CD4-positive, alpha-beta T cell treated with Interferon alpha-2 for 1 hour (primary cell): ENCODE measurements at regions not wholly inside any gene's neighbourhood (a gene's known extent, or its start where the extent isn't known, plus 50 kb on each side); places are given as distances from the start of the nearest gene placed in this dataset.

Experiments
- DNase-seq, 2 donors: peaks; one replicate each; pipeline ENCODE4 v3.0.0-alpha.2; 2020 to 2022

DNA sequence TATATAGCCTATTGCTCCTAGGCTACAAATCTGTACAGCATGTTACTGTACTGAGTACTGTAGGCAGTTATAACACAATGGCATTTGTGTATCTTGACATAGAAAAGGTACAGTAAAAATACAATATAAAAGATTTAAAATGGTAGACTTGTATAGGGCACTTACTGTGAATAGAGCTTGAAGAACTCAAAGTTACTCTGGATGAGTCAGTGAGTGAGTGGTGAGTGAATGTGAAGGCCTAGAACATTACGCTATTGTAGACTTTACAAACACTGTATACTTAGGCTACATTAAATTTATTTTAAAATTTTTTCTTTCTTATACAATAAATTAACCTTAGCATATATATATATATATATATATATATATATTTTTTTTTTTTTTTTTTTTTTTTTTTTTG lies 140.0 kb upstream of the UBE2E1 start:
- DNase-seq = no peak

DNA sequence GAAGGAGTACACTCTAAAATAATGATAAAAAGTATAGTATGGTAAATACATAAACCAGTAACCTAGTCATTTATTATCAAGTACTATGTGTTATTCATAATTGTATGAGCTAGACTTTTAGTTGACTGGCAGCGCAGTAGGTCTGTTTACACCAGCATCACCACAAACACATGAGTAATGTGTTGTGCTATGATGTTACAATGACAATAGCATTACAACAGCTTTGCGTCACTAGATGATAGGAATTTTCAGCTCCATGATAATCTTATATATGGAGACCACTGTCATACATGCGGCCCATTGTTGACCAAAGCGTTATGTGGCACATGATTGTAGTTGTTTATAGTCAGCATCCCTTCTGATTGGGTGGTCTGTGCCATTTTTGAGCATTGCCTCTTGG lies 138.9 kb upstream of the UBE2E1 start:
- no peak for DNase-seq

DNA sequence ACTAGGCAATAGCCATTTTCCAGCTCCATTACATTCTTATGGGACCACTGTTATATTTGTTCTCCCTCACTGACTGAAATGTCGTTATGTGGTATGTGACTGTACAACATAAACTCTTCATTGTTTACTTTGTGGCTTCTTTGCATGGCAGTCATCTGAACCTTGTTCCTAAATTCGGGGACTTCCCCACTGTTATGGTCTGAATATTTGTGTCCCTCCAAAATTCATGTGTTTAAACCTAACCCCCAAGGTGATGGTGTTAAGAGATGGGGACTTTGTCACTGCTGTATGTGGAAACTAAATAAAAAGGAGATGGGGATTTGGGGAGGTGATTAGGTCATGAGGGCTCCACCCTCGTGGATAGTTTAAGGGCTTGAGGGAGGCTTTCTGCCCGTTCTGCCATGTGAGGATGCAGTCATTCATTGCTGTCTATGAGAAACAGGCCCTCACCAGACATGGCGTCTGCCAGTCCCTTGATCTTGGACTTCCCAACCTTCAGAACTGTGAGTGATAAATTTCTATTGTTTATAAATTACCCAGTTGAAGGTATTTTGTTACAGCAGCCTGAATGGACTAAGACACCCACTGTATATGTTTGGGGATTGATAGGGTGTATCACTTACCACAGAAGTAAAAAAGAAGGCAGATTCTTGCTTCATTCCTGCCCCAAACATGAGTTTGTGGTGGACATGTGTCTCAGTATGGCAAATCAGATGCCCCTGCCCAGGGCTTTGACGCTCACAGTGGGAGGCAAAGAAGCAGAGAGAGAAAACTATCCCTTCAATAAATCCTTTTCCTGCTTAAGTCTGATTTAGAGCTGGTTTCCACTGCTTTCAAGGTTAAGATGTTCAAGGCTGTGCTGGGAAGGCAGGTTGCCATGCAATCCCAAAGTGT lies 138.0 kb upstream of the UBE2E1 start:
- DNase-seq = no peak

DNA sequence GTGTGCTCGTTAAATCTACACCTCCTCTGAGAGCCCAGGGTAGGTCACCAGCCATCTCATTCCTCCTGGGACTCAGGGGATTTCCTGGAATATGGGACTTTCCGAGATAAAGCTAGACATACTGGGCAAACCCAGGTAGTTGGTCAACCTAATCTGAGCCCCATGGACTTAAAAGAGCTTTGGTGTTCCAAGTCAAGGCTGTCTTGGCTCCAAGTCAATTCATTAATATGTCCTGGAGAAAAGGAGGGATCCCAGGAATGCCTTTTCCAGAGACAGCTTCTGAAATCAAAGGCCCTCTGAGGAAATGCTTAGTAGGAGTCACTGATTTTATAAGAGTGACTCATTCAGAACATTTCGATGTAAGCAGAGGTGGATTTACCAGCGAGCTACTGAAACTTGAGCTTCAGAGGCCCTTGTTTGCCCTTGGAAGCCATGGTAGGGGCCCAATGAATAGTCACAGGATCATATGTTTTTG lies 137.3 kb upstream of the UBE2E1 start:
- DNase-seq = no peak

DNA sequence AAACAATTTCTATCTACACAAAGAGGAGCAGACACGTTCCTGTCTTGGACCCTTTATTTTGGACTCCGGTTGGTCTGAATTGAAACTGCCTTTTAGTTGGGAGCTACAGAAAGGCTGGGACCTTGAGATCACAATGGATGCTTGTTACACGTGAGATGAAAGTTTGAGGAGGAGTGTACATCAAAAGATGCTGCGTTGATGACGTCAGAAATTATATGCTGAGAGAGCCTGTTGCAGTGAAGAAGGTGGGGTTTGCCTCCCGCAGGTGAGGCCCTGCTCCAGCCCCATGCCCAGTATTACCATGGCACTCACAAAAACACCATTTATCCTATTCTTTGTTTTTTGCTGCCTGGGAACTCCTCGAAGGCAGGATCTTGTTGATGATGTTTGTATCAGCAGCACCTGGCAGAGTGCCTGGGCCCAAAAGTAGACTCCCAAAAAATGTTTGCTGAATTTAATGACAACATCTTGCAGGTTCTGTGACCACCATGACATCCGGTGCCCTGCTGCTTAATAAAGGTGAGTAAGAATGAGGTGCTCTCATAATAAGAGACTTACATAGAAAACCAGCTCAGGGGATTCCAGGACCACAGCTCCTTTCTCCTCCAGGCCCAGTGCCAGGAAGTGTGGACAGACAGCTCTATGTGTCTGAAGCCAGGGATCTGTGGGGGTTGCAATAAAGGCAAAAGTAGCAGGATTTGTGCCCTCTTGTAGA lies 136.1 kb upstream of the UBE2E1 start:
- no peak for DNase-seq

DNA sequence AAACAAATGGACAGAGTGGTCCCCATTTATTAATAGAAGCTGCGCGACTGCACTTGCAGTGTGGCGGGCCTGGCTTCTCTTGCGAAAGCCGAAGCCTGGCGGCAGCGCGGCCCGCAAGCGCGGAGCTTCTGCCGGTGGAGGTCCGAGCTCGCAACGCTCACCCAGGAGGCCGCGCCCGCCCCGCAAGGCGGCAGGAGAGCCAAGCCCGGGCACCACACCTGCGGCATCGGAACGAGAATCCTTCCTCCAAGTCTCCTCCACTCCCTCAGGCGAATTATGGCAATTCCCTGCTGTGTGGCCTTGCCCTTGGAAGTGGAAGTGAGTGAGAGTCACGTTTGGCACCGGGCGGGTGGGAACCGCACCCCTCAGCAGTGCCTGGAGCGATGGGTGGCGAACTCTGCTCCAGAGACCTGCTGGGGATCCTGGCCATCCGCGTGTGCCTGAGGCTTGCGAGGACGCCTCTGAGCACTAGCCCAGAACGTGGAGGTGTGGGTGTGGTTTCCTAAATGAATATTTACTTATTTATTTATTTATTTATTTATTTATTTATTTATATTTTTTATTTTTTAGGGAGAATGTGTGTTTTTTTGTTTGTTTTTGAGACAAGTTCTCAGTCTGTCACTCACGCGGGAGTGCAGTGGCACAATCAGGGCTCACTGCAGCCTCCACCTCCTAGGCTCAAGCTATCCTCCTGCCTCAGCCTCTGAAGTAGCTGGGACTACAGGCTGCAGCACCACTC lies 133.7 kb upstream of the UBE2E1 start:
- no peak for DNase-seq

DNA sequence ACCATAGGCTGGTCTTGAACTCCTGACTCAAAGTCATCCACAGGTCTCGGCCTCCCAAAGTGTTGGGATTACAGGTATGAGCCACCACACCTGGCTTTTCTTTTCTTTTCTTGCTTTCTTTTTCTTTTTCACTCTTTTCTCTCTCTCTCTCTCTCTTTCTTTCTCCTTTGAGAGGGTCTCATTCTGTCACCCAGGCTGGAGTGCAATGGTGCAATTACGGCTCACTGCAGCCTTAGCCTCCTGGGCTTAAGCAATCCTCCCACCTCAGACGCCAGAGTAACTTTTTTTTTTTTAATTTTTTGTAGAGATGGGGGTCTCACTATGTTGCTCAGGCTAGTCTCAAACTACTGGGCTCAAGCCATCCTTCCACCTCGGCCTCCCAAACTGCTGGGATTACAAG lies 133.1 kb upstream of the UBE2E1 start:
- DNase-seq = no peak

DNA sequence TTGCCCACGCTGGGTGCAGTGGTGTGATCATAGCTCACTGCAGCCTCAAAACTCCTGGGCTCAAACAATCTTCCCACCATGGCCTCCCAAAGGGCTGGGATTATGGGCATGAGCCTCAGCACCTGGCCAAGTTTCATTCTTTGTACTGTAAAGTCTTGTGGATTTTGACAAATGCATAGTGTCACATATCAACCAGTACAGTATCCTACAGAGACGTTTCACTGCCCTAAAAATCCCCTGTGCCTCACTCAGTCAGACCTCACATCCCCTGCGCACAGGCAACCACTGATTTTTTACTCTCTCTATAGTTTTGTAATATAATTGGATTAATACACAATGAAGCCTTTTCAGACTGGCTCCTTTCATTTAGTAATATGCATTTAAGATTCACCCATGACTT lies 130.7 kb upstream of the UBE2E1 start:
- DNase-seq = no peak

DNA sequence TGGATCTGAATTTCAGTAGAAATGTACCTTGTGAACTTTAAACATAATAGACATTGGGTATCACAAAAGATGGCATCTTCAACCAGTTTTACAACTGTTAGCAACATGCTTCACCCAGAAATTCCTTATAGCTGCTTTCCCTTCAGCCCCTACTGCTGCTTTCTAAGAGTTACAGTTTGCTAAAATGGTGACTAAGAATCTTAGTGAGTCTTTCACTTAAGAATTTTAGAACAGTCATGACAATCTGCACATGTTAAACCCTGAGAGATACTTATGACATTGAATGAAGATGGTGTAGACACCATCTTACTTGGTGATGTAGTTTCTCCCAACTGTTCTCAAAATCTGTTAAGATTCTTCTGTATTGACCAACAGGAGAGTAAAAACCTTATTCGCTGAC lies 129.7 kb upstream of the UBE2E1 start:
- DNase-seq = no peak

DNA sequence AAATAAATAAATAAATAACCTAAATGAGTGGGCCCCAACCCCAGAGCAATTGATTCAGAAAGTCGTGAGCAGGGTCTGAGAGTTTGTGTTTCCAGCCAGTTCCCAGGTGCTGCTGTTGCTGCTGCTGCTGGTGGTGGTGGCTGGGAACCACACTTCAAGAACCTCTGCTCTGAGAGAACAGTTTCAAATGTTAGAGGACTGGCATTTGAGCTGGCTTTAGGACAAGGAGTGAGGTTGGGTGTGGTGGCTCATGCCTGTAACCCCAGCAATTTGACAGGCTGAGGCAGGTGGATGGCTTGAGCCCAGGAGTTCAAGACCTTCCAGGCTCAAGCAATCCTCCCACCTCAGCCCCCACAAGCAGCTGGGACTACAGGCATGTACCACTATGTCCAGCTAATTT lies 123.1 kb upstream of the UBE2E1 start:
- no peak for DNase-seq

DNA sequence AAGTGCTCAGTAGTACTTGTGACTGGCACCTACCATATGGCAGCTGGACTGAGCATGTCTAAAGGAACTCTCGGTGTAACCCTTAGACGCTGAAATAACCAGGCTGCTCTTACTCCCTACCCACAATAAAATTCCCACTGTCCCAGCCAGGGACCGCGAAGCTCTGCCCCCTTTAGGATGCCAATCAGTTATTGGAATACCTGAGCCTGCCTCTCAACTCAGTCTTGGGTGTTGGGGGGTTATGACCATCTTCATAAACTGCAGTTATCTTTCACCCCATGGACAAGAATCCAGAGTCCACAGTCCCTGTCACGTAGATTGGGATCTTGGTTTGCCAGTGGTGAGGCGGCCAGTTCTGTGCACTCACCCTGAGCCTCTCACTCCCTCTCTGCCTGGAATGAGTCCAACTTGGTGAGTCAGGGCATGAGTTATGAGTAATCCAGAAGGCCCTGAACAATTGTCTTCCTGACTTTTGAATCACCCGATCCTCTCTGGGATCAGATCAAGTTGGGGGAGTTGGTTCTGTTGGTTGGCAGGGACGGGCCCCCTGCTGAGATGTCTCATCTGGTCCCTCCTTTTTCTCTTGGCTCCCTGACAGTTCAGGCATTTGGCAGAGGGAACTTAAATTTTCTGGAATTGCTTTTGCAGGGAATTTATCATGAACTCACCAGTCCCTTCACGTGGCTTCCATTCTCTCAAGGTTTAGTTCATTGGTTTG lies 120.1 kb upstream of the UBE2E1 start:
- peak in 1 of 2 donors; percentile 11 for DNase-seq

DNA sequence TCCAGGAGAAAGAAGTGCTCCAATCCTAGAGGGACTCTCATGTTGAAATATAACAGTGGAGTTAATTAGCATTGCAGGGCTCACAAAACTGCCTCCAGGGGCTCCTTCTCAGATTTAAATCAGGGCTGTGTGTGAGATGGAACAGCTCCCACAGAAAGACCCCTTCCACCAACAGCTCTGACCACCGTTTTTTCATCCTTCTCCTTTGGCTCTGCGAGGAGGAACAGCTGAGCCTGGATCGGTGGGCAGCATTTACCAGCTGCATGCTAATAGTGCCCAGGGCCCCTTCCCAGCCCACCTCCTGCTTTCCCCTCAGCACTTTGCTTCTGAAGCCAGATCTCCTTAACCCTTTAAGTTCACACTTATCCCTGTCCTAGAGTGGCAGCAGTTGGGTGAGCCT lies 119.2 kb upstream of the UBE2E1 start:
- DNase-seq = no peak

DNA sequence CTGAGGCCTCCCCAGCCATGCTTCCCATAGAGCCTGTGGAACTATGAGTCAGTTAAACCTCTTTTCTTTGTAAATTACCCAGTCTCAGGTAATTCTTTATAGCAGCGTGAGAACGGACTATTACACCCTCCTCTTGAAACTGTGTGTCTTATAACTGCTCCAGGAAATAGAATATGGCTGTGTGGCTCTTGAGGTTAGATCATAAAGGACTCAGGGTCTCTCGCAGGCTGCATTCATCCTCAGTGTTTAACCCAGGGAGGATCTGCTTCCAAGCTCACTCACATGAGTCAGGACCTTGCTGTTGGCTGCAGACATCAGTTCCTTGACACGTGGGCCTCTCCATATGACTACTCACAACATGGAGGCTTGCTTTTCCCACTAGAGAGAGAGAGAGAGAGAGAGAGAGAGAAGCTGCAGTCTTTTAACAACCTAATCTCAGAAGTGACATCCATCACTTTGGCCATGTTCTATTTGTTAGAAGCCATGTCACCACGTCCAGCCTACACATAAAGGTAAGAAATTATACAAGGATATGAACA lies 114.3 kb upstream of the UBE2E1 start:
- no peak for DNase-seq

DNA sequence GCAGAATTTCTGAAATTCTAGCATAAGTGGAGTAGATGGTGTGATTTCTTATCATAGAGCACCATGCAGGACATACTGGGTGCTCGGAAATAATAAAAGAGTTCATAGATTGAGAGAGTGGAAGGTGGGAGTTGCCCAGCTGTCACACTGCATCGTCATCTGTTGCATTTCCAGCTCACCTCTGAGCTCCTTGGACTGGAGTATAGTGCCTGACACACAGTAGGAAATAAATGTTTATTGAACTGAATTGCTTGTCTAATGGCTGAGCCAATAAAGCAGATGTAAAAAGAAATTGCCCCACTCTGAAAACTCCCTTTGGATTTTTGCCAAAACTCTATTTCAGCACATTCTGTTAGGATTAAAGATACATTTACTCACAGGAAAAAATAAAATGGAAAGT lies 108.9 kb upstream of the UBE2E1 start:
- DNase-seq = no peak

DNA sequence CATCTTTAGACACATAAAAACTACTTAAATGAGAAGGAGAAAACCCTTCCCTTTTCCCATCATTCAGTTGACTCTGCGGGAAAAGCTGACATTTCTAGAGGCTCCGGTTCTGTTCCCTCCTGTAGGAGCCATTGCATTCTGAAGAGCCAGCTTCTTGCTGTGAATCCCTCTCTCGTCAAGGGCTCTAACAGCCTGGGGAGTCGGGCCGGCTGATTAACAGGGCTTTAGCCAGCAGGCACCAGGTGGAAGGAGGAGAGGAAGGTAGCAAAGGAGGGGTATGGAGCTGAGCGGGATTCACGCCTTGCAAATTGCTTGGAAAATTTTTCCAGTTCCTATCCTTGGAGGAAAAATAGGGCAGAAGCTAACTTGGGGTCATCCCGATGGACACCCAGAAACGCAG lies 108.3 kb upstream of the UBE2E1 start:
- no peak for DNase-seq

DNA sequence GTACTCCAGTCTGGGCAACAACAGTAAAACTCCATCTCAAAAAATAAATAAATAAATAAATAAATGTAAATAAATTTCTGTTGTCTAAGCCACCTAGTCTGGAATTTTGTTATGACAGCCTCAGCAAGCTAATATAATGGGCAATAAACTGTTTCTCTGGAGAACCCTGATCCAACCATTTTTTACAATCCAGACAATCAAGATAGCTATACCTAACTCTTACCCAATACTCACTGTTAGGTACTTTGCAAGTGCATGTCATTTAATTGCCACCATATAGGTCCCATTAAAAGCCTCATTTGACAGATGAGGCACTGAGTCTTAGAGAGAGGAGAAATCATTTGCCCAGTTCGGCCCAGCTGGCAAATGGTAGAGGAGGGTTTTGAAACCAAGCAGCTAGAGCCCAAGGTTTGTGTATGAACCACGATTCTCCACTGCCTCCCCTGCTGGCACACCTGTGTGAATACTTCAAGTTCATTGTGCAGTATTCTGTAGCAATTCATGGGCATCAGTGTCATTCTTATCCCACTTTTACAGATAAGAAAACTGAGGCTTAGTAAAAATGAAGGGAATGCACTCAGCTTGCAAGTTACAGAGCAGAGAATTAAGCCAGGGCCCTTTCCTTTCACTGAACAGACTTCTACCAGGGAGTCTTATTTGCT lies 107.0 kb upstream of the UBE2E1 start:
- no peak for DNase-seq

DNA sequence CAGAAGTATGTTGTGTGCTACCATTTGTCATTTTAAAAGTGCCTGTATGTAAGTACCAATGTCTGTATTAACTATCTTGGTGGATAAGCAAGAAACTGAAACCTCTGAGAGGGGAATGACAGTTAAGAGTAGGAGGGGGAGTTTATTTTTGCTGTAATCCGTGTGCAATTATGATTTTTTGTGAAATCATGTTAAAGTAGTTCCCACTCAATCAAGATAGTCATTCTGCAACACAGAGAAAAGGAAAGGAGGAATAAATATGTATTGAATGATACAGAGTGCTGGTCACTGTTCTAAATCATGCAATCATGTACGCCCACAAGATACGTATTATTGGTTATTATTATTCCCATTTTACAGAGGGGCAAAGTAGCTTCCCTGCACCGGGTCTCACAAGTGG lies 105.1 kb upstream of the UBE2E1 start:
- DNase-seq = no peak

DNA sequence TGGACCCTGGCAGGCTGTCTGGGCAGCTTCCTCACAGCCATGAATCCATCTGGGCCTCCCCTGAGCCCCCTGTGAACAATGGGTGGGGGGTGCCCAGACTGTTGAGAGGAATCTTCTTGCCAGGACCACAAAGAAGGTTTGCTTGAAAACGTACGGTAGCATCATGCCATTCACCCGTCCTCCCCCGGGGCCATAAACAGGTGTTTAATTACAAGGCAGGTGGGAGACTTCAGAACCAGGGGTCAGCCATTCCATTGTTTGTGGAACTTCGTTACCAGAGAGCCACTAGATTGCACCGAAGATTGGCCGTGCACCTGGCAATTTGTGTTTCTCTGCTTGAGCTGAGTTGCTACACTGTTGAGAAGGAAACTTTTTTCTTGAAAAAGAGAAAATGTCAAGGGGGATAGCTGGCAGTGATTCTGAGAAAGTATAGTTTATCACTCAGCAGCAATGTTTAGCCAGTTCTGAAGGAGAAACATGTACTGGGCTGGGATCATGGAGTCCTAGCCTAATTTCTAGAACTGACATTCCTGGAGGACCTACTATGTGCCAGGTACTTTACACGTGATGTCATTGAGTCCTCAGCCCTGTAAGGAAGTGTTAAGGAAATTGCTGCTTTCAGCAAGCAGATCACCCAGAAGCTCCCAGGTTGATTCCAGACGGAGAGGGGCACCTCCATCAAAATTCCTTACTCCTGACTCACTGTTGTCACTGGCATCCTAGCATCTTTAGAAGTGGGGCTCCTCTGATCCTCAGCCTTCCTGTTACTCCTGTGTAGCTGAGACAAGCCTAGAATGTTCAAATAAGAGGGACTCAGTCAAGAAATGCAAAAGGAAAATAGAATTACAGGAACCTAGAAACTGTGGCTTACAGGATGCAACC lies 103.8 kb upstream of the UBE2E1 start:
- no peak for DNase-seq

DNA sequence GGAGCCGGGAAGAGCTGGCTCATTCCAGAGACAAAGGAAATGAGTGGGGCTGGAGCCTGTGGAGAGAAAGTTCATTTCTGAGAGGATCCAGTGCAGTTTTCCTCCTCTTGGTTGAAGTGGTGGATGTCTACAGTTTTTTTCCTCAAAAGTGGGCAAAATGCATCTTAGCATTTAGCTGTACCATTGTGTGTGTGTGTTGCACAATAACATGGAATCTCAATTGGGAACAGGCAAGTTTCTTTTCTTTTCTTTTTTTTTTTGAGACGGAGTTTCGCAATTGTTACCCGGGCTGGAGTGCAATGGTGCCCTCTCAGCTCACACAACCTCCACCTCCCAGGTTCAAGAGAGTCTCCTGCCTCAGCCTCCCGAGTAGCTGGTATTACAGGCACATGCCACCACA lies 101.5 kb upstream of the UBE2E1 start:
- no peak for DNase-seq

DNA sequence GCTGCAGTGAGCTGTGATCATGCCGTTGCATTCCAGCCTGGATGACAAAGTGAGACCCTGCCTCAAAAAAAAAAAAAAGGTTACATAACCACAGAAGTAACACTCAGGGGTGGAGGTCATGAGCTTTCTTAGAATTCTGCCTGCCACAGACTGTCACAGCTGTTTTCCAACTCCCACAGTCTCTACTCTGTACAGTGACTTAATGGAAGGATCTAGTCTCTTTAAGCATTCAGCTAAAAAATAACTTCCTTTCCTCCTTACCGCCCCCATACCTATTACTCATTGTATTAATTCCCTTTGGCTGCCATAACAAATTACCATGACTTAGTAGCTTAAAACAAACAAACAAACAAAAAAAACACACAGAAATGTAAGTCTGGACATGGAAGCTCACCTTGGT lies 99.6 kb upstream of the UBE2E1 start:
- no peak for DNase-seq

DNA sequence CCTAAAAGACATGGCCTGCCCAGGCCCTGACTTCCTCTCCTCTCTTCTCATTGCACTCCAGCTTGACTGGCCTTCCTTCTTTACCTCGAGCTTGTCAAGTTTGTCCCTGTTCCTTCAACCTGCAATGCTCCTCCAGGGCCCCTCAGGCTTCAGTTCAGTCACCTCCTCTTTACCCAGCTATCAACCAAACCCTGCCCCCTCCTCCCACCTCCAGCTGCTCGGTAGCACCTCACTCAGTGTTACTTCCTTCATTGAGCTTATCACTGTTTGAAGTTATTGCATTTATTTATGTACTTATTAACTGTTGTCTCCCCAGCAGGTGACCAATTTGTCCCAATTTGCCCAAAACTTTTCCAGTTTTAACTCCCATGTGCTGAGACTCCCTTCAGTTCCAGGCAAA lies 95.8 kb upstream of the UBE2E1 start:
- no peak for DNase-seq
